Trophoblast cell (in vitro differentiated cells and primary cell): ENCODE measurements at regions not wholly inside any gene's neighbourhood (a gene's known extent, or its start where the extent isn't known, plus 50 kb on each side); places are given as distances from the start of the nearest gene placed in this dataset.

Experiments
- DNase-seq, 2 donors: peaks; one replicate each; pipeline ENCODE4 v3.0.0-alpha.2; 2016
- H2AFZ ChIP-seq: 2 replicates; pipeline ENCODE4 v1.6.1; 2013; ENCODE audit warnings: low read length, moderate library complexity, mild to moderate bottlenecking; ENCODE audit not compliant: insufficient read depth, poor library complexity
- H2AK5ac ChIP-seq: 2 replicates; pipeline ENCODE4 v1.6.1; 2013; ENCODE audit warnings: mild to moderate bottlenecking, low read length
- H2BK120ac ChIP-seq: 2 replicates; pipeline ENCODE4 v1.6.1; 2013; ENCODE audit warnings: low read length, mild to moderate bottlenecking, moderate library complexity; ENCODE audit not compliant: insufficient read depth, poor library complexity
- H2BK12ac ChIP-seq: 2 replicates; pipeline ENCODE4 v1.6.1; 2013; ENCODE audit warnings: mild to moderate bottlenecking, low read length, moderate library complexity
- H2BK5ac ChIP-seq: 2 replicates; pipeline ENCODE4 v1.6.1; 2013; ENCODE audit warnings: low read length, low read depth, moderate library complexity, mild to moderate bottlenecking; ENCODE audit not compliant: poor library complexity
- H3K14ac ChIP-seq: 2 replicates; pipeline ENCODE4 v1.6.1; 2013; ENCODE audit warnings: mild to moderate bottlenecking, low read length
- H3K18ac ChIP-seq: 2 replicates; pipeline ENCODE4 v1.6.1; 2013; ENCODE audit warnings: mild to moderate bottlenecking, low read length
- H3K23ac ChIP-seq: 2 replicates; pipeline ENCODE4 v1.6.1; 2013; ENCODE audit warnings: low read length
- H3K27ac ChIP-seq: 2 replicates; pipeline ENCODE4 v1.5.1; 2013; ENCODE audit warnings: low read depth, mild to moderate bottlenecking, inconsistent platforms, low read length, moderate library complexity
- H3K27me3 ChIP-seq: 2 replicates; pipeline ENCODE4 v1.6.1; 2013; ENCODE audit warnings: inconsistent platforms, mild to moderate bottlenecking, low read length, moderate library complexity; ENCODE audit not compliant: insufficient read depth
- H3K36me3 ChIP-seq, 2 experiments: 1 replicate in 1 of 2; 2 replicates in 1 of 2; pipeline ENCODE4 v1.6.1; 2013; ENCODE audit warnings: low read length in 2 of 2, mild to moderate bottlenecking in 2 of 2, moderate library complexity in 1 of 2; ENCODE audit not compliant: insufficient read depth in 2 of 2, control insufficient read depth in 1 of 2
- H3K4ac ChIP-seq: 2 replicates; pipeline ENCODE4 v1.6.1; 2013; ENCODE audit warnings: low read depth, mild to moderate bottlenecking, low read length, moderate library complexity
- H3K4me1 ChIP-seq, 2 experiments: 1 replicate in 1 of 2; 2 replicates in 1 of 2; pipeline ENCODE4 v1.6.1; 2013; ENCODE audit warnings: low read length in 2 of 2, mild to moderate bottlenecking in 2 of 2, moderate library complexity in 1 of 2; ENCODE audit not compliant: insufficient read depth in 2 of 2, control insufficient read depth in 1 of 2
- H3K4me2 ChIP-seq: 2 replicates; pipeline ENCODE4 v1.6.1; 2013; ENCODE audit warnings: inconsistent platforms, mild to moderate bottlenecking, low read length, moderate library complexity
- H3K4me3 ChIP-seq: 2 replicates; pipeline ENCODE4 v1.5.1; 2013; ENCODE audit warnings: mild to moderate bottlenecking, low read depth, low read length, inconsistent platforms
- H3K79me1 ChIP-seq: one replicate; pipeline ENCODE4 v1.6.1; 2013; ENCODE audit warnings: low read length
- H3K79me2 ChIP-seq: 2 replicates; pipeline ENCODE4 v1.6.1; 2013; ENCODE audit warnings: low read length, mild to moderate bottlenecking; ENCODE audit not compliant: control insufficient read depth, insufficient read depth, poor library complexity
- H3K9ac ChIP-seq: 2 replicates; pipeline ENCODE4 v1.6.1; 2013; ENCODE audit warnings: mild to moderate bottlenecking, low read length
- H3K9me3 ChIP-seq: 2 replicates; pipeline ENCODE4 v1.6.1; 2013; ENCODE audit warnings: low read depth, mild to moderate bottlenecking, control low read depth, inconsistent platforms, low read length; ENCODE audit not compliant: insufficient read depth
- H4K12ac ChIP-seq: 2 replicates; pipeline ENCODE4 v1.6.1; 2013; ENCODE audit warnings: low read depth, mild to moderate bottlenecking, low read length, moderate library complexity
- H4K8ac ChIP-seq: 2 replicates; pipeline ENCODE4 v1.6.1; 2013; ENCODE audit warnings: low read depth, mild to moderate bottlenecking, low read length, moderate library complexity
- H4K91ac ChIP-seq: one replicate; pipeline ENCODE4 v1.6.1; 2013; ENCODE audit warnings: low read depth, mild to moderate bottlenecking, low read length, moderate library complexity
- WGBS: extraction: QIAGEN DNeasy Blood & Tissue Kit; methylation state at CpG from one replicate; pipeline ENCODE4 v1.1.7; 2013; ENCODE audit warnings: missing lambda C conversion rate; ENCODE audit not compliant: insufficient read length, insufficient coverage; ENCODE audit errors: extremely low coverage; 5-methylcytosine and 5-hydroxymethylcytosine counted together

DNA sequence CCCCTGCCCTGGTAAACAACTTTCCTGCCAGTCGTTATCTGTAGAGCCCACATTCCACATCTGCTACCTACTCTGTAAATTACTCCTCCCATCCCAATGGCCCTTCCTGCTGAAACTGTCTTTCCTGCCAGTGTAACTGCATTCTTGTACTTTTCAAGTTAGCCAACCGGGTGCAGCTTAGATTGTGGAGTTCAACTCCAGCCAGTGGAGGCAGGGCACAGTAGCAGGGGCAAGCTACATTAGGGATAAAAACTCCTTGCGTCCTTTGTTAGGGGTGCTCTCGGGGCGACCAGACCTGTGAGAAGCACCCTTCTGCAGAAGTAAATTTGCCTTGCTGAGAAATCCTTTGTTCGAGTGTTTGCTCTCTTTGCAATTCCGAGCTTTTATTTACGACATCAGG is 639.0 kb upstream of the TYRP1 start:
- H3K4me2 ChIP-seq: no peak overlapping the region
- no peak overlapping the region for H3K9ac ChIP-seq
- H3K23ac ChIP-seq: no peak overlapping the region
- no peaks in the 10 kb centered on the region for H3K4me1 ChIP-seq
- H2BK120ac ChIP-seq: no peak overlapping the region
- H2BK12ac ChIP-seq: no peak overlapping the region
- no peak overlapping the region for H4K12ac ChIP-seq
- no peaks in the 10 kb centered on the region for H3K36me3 ChIP-seq
- no CpG with 5 or more reads among the region's 8 CpGs for WGBS
- no peak overlapping the region for H2AK5ac ChIP-seq
- H2BK5ac ChIP-seq: no peak overlapping the region
- no peaks in the 10 kb centered on the region for H3K27me3 ChIP-seq
- no peaks in the 10 kb centered on the region for H3K79me1 ChIP-seq
- DNase-seq: no peak
- H3K4ac ChIP-seq: no peak overlapping the region
- H3K14ac ChIP-seq: no peak overlapping the region
- H4K91ac ChIP-seq: no peak overlapping the region
- no peak overlapping the region for H3K27ac ChIP-seq
- H2AFZ ChIP-seq: no peak overlapping the region
- H3K4me3 ChIP-seq: no peak overlapping the region
- H3K79me2 ChIP-seq: no peaks in the 10 kb centered on the region
- peaks cover 3% of the 10 kb centered on the region for H3K9me3 ChIP-seq
- no peak overlapping the region for H4K8ac ChIP-seq
- H3K18ac ChIP-seq: no peak overlapping the region

DNA sequence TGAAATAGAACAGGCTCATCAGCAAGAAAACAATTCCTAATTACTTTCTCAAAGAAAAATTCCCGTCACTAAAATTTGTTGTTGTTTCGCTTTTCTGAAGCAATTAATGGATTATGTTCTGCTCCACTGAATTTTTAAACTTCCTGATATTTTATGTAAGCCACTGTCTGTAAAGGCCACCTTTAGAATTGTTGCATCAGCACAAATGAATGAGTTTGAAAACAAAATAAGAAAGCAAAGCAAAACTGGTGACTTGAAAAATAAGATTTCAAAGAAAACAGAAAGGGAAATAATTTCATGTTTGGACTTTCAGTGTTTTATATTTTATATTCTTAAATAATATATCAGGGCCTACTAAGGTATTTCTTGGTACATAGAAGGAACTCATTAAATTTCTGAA is 636.3 kb upstream of the TYRP1 start:
- no peaks in the 10 kb centered on the region for H3K4me1 ChIP-seq
- no CpG with 5 or more reads among the region's 2 CpGs for WGBS
- H4K91ac ChIP-seq: no peak overlapping the region
- peaks cover 3% of the 10 kb centered on the region for H3K9me3 ChIP-seq
- H3K79me2 ChIP-seq: no peaks in the 10 kb centered on the region
- no peak overlapping the region for H2BK120ac ChIP-seq
- no peak overlapping the region for H3K9ac ChIP-seq
- H3K4ac ChIP-seq: no peak overlapping the region
- H3K14ac ChIP-seq: no peak overlapping the region
- no peak overlapping the region for H3K4me2 ChIP-seq
- no peak overlapping the region for H4K8ac ChIP-seq
- no peak overlapping the region for H2BK12ac ChIP-seq
- no peaks in the 10 kb centered on the region for H3K36me3 ChIP-seq
- H3K4me3 ChIP-seq: no peak overlapping the region
- H2BK5ac ChIP-seq: no peak overlapping the region
- H3K23ac ChIP-seq: no peak overlapping the region
- no peak overlapping the region for H2AK5ac ChIP-seq
- no peak overlapping the region for H2AFZ ChIP-seq
- H3K27me3 ChIP-seq: no peaks in the 10 kb centered on the region
- no peaks in the 10 kb centered on the region for H3K79me1 ChIP-seq
- DNase-seq: no peak
- no peak overlapping the region for H3K27ac ChIP-seq
- no peak overlapping the region for H4K12ac ChIP-seq
- H3K18ac ChIP-seq: no peak overlapping the region

DNA sequence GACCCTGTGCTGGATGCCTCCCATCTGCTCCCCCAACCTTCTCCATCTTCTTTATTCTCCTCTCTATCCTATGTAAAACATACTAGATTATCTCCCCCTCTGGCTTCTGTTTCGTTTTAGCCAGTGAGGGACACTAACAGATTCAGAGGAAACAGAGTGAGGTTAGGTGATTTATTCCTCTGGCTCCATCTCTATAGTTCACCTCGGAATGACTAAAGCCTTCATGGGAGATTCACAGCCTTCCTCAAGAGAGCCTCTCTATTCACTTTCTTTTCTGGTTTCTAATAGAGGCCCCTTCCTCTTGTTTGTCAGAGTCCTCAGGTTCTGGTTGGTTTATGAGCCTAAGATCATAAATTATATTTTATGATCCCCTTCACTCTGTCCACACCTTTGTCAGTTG is 633.1 kb upstream of the TYRP1 start:
- H2BK5ac ChIP-seq: no peak overlapping the region
- no peak overlapping the region for H3K4ac ChIP-seq
- H3K79me2 ChIP-seq: no peaks in the 10 kb centered on the region
- H3K79me1 ChIP-seq: no peaks in the 10 kb centered on the region
- WGBS: no CpG with 5 or more reads among the region's 2 CpGs
- H4K12ac ChIP-seq: no peak overlapping the region
- no peak overlapping the region for H4K91ac ChIP-seq
- no peak overlapping the region for H2BK12ac ChIP-seq
- no peaks in the 10 kb centered on the region for H3K36me3 ChIP-seq
- H4K8ac ChIP-seq: no peak overlapping the region
- no peak overlapping the region for H2AK5ac ChIP-seq
- H3K18ac ChIP-seq: no peak overlapping the region
- H3K14ac ChIP-seq: no peak overlapping the region
- H3K4me2 ChIP-seq: no peak overlapping the region
- H3K4me3 ChIP-seq: no peak overlapping the region
- no peak overlapping the region for H2AFZ ChIP-seq
- H3K27ac ChIP-seq: no peak overlapping the region
- no peaks in the 10 kb centered on the region for H3K4me1 ChIP-seq
- H3K23ac ChIP-seq: no peak overlapping the region
- DNase-seq: no peak
- no peak overlapping the region for H3K9ac ChIP-seq
- no peak overlapping the region for H2BK120ac ChIP-seq
- H3K9me3 ChIP-seq: no peaks in the 10 kb centered on the region
- H3K27me3 ChIP-seq: no peaks in the 10 kb centered on the region

DNA sequence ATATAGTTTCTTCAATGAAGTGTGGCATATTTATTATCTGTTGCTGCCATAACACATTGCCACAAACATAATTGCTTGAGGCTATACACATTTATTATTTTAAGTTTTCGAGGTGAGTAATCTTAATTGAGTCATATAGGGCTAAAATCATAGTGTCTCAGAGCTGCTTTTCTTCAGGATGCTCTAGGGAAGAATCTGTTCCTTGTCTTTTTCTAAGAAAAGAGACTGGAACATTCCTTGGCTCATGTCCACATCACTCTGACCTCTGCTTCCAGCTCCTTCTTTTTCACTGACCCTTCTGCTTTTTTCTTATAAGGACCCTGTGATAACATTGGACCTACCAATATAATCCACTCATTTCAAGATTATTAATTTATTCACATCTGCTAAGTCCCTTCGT is 632.4 kb upstream of the TYRP1 start:
- Histone ChIP-seq H3K4me2 (no peak overlapping the region), H3K9me3 (no peaks in the 10 kb centered on the region), H4K12ac (no peak overlapping the region), H3K79me1 (no peaks in the 10 kb centered on the region), H3K4me3 (no peak overlapping the region), H3K27me3 (no peaks in the 10 kb centered on the region), H2AK5ac (no peak overlapping the region), H4K91ac (no peak overlapping the region), H2BK12ac (no peak overlapping the region), H3K4me1 (no peaks in the 10 kb centered on the region), H3K27ac (no peak overlapping the region), H4K8ac (no peak overlapping the region), H2AFZ (no peak overlapping the region), H3K79me2 (no peaks in the 10 kb centered on the region), H3K4ac (no peak overlapping the region), H3K14ac (no peak overlapping the region), H3K18ac (no peak overlapping the region), H3K36me3 (no peaks in the 10 kb centered on the region), H2BK5ac (no peak overlapping the region), H3K9ac (no peak overlapping the region), H3K23ac (no peak overlapping the region), H2BK120ac (no peak overlapping the region)
- no CpG with 5 or more reads among the region's 2 CpGs for WGBS
- DNase-seq: no peak
